ENCODE measurements at regions not wholly inside any gene's neighbourhood (a gene's known extent, or its start where the extent isn't known, plus 50 kb on each side); places are given as distances from the start of the nearest gene placed in this dataset.

DNA sequence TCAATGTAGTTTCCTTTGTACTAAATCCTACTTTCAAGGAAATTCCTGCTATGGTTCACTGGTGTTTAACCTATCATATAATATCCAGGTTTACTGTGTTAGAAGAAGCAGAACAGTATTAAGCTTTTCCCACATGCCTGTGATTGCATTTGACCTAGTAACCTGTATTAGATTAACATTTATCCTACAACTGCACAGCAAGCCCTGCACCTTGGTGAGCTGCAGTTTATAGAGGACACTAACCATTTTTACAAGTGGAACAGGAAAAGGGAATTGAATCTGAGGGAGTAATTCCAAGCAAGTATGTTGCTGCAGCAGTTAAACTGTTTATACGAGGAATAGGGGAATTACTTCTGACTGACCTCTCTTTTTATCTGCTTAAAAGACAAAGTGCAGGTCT, 328.6 kb downstream of the ETAA1 start:
- Histone ChIP-seq H3K4me3 (ENCODE audit: severe bottlenecking) (no peak overlapping the region), H3K36me3 (ENCODE audit: low read depth) (no peaks in the 10 kb centered on the region), H3K4me1 (ENCODE audit: insufficient read depth, poor library complexity, severe bottlenecking) (no peaks in the 10 kb centered on the region), H3K9me3 (ENCODE audit: severe bottlenecking) (no peaks in the 10 kb centered on the region), H3K27ac (ENCODE audit: poor library complexity, severe bottlenecking) (no peak overlapping the region), H3K27me3 (ENCODE audit: insufficient read depth, poor library complexity, severe bottlenecking) (no peaks in the 10 kb centered on the region)
- TF ChIP-seq, protein P1, sequence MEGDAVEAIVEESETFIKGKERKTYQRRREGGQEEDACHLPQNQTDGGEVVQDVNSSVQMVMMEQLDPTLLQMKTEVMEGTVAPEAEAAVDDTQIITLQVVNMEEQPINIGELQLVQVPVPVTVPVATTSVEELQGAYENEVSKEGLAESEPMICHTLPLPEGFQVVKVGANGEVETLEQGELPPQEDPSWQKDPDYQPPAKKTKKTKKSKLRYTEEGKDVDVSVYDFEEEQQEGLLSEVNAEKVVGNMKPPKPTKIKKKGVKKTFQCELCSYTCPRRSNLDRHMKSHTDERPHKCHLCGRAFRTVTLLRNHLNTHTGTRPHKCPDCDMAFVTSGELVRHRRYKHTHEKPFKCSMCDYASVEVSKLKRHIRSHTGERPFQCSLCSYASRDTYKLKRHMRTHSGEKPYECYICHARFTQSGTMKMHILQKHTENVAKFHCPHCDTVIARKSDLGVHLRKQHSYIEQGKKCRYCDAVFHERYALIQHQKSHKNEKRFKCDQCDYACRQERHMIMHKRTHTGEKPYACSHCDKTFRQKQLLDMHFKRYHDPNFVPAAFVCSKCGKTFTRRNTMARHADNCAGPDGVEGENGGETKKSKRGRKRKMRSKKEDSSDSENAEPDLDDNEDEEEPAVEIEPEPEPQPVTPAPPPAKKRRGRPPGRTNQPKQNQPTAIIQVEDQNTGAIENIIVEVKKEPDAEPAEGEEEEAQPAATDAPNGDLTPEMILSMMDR (IDR thresholded peaks at IDR 0.05; ENCODE audit: poor library complexity, severe bottlenecking) = no peak
- DNase-seq (ENCODE audit: low spot score) (no peak), ATAC-seq (ENCODE audit: low read depth) (no peak)

DNA sequence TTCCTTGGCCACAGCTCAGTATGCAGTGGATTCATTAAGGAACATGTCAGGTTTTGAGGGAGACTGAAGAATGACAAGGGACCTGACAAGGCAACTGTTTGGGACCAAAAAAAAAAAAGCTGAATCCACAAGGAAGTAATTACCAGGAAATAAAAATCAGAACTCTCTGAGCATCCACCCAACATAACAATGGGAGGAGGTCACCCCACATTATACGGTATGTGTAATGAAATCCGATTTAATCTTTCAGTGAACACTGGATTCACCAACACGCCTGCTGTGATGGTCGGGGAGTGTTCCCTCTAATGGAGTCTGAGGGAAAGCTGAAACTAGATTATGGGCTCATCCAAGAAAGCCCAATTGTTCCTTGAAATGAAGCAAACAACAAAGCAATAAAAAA, 329.3 kb downstream of the ETAA1 start:
- H3K27ac ChIP-seq (ENCODE audit: poor library complexity, severe bottlenecking) = no peak overlapping the region
- ATAC-seq (ENCODE audit: low read depth) (no peak), DNase-seq (ENCODE audit: low spot score) (no peak)
- no peak overlapping the region for H3K4me3 ChIP-seq (ENCODE audit: severe bottlenecking)
- H3K36me3 ChIP-seq (ENCODE audit: low read depth) = no peaks in the 10 kb centered on the region
- no peaks in the 10 kb centered on the region for H3K9me3 ChIP-seq (ENCODE audit: severe bottlenecking)
- H3K27me3 ChIP-seq (ENCODE audit: insufficient read depth, poor library complexity, severe bottlenecking) = no peaks in the 10 kb centered on the region
- TF ChIP-seq, protein P1 (IDR thresholded peaks at IDR 0.05; ENCODE audit: poor library complexity, severe bottlenecking) = no peak
- H3K4me1 ChIP-seq (ENCODE audit: insufficient read depth, poor library complexity, severe bottlenecking) = no peaks in the 10 kb centered on the region

DNA sequence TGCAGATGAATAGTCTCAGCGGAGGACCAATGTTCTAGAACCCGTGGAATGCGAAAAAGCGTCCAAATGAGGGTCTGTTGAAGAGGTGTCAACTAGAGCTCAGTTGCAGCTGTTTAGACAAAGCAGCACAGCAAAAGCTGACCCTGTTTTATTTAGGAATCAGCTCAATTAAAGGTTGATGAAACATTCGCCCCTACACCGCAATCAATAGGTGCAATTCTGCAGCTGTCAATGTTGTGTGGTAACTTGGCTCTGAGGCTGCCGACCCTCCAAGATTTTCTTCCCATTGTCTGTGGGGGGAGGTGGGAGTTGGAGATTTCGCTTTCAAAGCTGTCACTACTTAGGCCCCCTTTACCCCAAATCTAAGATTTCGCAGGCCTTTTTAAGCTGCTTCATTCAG, 330.0 kb downstream of the ETAA1 start:
- H3K36me3 ChIP-seq (ENCODE audit: low read depth) = no peaks in the 10 kb centered on the region
- TF ChIP-seq, protein P1 (IDR thresholded peaks at IDR 0.05; ENCODE audit: poor library complexity, severe bottlenecking) = no peak
- H3K9me3 ChIP-seq (ENCODE audit: severe bottlenecking) = no peaks in the 10 kb centered on the region
- H3K27ac ChIP-seq (ENCODE audit: poor library complexity, severe bottlenecking) = no peak overlapping the region
- H3K4me1 ChIP-seq (ENCODE audit: insufficient read depth, poor library complexity, severe bottlenecking) = no peaks in the 10 kb centered on the region
- ATAC-seq (ENCODE audit: low read depth) (no peak), DNase-seq (ENCODE audit: low spot score) (no peak)
- H3K4me3 ChIP-seq (ENCODE audit: severe bottlenecking) = no peak overlapping the region
- H3K27me3 ChIP-seq (ENCODE audit: insufficient read depth, poor library complexity, severe bottlenecking) = no peaks in the 10 kb centered on the region

DNA sequence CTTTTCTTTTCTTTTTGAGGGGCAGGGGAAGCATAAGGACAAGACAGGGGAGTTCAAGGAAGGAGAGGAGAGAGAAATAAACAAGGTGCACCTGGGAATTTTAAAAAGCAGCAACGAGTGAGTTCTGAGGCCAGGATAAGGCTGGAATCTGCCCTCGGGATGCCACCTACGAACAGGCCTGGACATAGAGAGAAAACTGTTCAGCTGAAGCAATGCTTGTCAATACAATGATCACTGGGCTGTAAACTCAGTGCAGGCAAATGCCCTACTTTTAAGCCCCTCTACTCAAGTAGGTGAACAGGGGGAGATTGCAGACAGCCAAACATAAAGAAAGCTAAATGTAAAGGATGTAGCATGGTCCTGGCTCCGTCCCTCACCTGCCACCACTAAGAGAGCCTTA, 330.5 kb downstream of the ETAA1 start:
- H3K4me3 ChIP-seq (ENCODE audit: severe bottlenecking) = no peak overlapping the region
- TF ChIP-seq, protein P1 (IDR thresholded peaks at IDR 0.05; ENCODE audit: poor library complexity, severe bottlenecking) = no peak
- H3K9me3 ChIP-seq (ENCODE audit: severe bottlenecking) = no peaks in the 10 kb centered on the region
- H3K27me3 ChIP-seq (ENCODE audit: insufficient read depth, poor library complexity, severe bottlenecking) = no peaks in the 10 kb centered on the region
- no peaks in the 10 kb centered on the region for H3K4me1 ChIP-seq (ENCODE audit: insufficient read depth, poor library complexity, severe bottlenecking)
- H3K27ac ChIP-seq (ENCODE audit: poor library complexity, severe bottlenecking) = no peak overlapping the region
- ATAC-seq (ENCODE audit: low read depth) (no peak), DNase-seq (ENCODE audit: low spot score) (no peak)
- no peaks in the 10 kb centered on the region for H3K36me3 ChIP-seq (ENCODE audit: low read depth)

DNA sequence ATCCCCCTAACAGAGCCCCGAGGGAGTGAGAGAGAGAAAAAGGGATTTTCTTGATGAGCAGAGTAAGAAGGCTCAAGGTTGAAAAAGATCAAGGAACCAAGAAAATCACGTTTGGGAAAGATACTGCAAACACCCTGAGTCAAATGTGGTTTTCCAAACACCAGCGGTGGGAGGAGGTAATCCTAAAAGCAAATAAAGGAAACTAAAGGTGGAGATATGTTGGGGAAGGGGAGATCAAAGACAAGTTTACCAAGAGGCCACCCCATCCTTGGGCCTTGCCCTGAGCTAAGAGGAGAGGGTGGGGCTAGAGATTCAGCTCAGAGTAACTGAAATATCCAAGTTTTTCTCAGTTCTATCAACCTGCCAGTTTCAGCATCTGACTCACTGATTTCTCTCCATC, 332.3 kb downstream of the ETAA1 start:
- H3K27ac ChIP-seq (ENCODE audit: poor library complexity, severe bottlenecking) = no peak overlapping the region
- no peaks in the 10 kb centered on the region for H3K9me3 ChIP-seq (ENCODE audit: severe bottlenecking)
- H3K27me3 ChIP-seq (ENCODE audit: insufficient read depth, poor library complexity, severe bottlenecking) = no peaks in the 10 kb centered on the region
- TF ChIP-seq, protein P1 (IDR thresholded peaks at IDR 0.05; ENCODE audit: poor library complexity, severe bottlenecking) = no peak
- no peak overlapping the region for H3K4me3 ChIP-seq (ENCODE audit: severe bottlenecking)
- no peaks in the 10 kb centered on the region for H3K4me1 ChIP-seq (ENCODE audit: insufficient read depth, poor library complexity, severe bottlenecking)
- DNase-seq (ENCODE audit: low spot score) = no peak
- no peaks in the 10 kb centered on the region for H3K36me3 ChIP-seq (ENCODE audit: low read depth)
- no peak for ATAC-seq (ENCODE audit: low read depth)

All from RWPE2 (cell line).